ENCODE measurements at regions not wholly inside any gene's neighbourhood (a gene's known extent, or its start where the extent isn't known, plus 50 kb on each side); places are given as distances from the start of the nearest gene placed in this dataset.

GRCh38 chr10:10946801-10947200 lies 70.9 kb upstream of the CELF2 start:
- Mint-ChIP-seq H3K36me3 (no peaks in the 10 kb centered on the region), H3K27me3 (peaks cover 30% of the 10 kb centered on the region), H3K9me3 (peaks cover 0 to 6% (median 0%) of the 10 kb centered on the region in 7 donors), H3K27ac (no peak overlapping the region), H3K4me3 (no peak overlapping the region), H3K4me1 (no peaks in the 10 kb centered on the region)
- H3K36me3 ChIP-seq (ENCODE audit: control insufficient read depth, insufficient read depth, low read length) = no peaks in the 10 kb centered on the region
- H3K4me1 ChIP-seq (ENCODE audit: control insufficient read depth, insufficient read depth, low read length, poor library complexity, severe bottlenecking) = no peaks in the 10 kb centered on the region
- no peak overlapping the region for H3K4me3 ChIP-seq (ENCODE audit: low read depth, low read length)
- no peak overlapping the region for H3K27ac ChIP-seq (ENCODE audit: insufficient read depth, low read length, poor library complexity, severe bottlenecking)
- peaks cover 2% of the 10 kb centered on the region for H3K27me3 ChIP-seq (ENCODE audit: control insufficient read depth, insufficient read depth, low read length)
- no peak for DNase-seq
- no peaks in the 10 kb centered on the region for H3K9me3 ChIP-seq (ENCODE audit: control insufficient read depth in 2 of 2, low read length in 2 of 2)
- no peak for ATAC-seq (ENCODE audit: low read depth in 2 of 2)

GRCh38 chr10:10951675-10952074 lies 66.0 kb upstream of the CELF2 start:
- peaks cover 0 to 2% (median 0%) of the 10 kb centered on the region in 7 donors for H3K9me3 Mint-ChIP-seq
- peaks cover 31% of the 10 kb centered on the region for H3K27me3 Mint-ChIP-seq

GRCh38 chr10:10952800-10953199 lies 64.9 kb upstream of the CELF2 start:
- Histone ChIP-seq H3K9me3 (ENCODE audit: control insufficient read depth in 2 of 2, low read length in 2 of 2) (no peaks in the 10 kb centered on the region), H3K27me3 (ENCODE audit: control insufficient read depth, insufficient read depth, low read length) (peaks cover 7% of the 10 kb centered on the region), H3K4me3 (ENCODE audit: low read depth, low read length) (no peak overlapping the region), H3K27ac (ENCODE audit: insufficient read depth, low read length, poor library complexity, severe bottlenecking) (no peak overlapping the region), H3K36me3 (ENCODE audit: control insufficient read depth, insufficient read depth, low read length) (no peaks in the 10 kb centered on the region), H3K4me1 (ENCODE audit: control insufficient read depth, insufficient read depth, low read length, poor library complexity, severe bottlenecking) (no peaks in the 10 kb centered on the region)
- Mint-ChIP-seq H3K4me1 (no peaks in the 10 kb centered on the region), H3K9me3 (no peaks in the 10 kb centered on the region), H3K27me3 (peaks cover 28% of the 10 kb centered on the region), H3K36me3 (no peaks in the 10 kb centered on the region), H3K4me3 (no peak overlapping the region), H3K27ac (no peak overlapping the region)
- DNase-seq = no peak
- no peak for ATAC-seq (ENCODE audit: low read depth in 2 of 2)

More at GRCh38 chr10:10951675-10952074, 66.0 kb upstream of the CELF2 start:
- Mint-ChIP-seq H3K4me3 (no peak overlapping the region), H3K27ac (no peak overlapping the region), H3K4me1 (no peaks in the 10 kb centered on the region), H3K36me3 (no peaks in the 10 kb centered on the region)
- no peaks in the 10 kb centered on the region for H3K4me1 ChIP-seq (ENCODE audit: control insufficient read depth, insufficient read depth, low read length, poor library complexity, severe bottlenecking)
- ATAC-seq (ENCODE audit: low read depth in 2 of 2) (no peak), DNase-seq (no peak)
- H3K9me3 ChIP-seq (ENCODE audit: control insufficient read depth in 2 of 2, low read length in 2 of 2) = no peaks in the 10 kb centered on the region
- H3K27me3 ChIP-seq (ENCODE audit: control insufficient read depth, insufficient read depth, low read length) = peaks cover 7% of the 10 kb centered on the region
- no peak overlapping the region for H3K27ac ChIP-seq (ENCODE audit: insufficient read depth, low read length, poor library complexity, severe bottlenecking)
- no peaks in the 10 kb centered on the region for H3K36me3 ChIP-seq (ENCODE audit: control insufficient read depth, insufficient read depth, low read length)
- no peak overlapping the region for H3K4me3 ChIP-seq (ENCODE audit: low read depth, low read length)

DNA sequence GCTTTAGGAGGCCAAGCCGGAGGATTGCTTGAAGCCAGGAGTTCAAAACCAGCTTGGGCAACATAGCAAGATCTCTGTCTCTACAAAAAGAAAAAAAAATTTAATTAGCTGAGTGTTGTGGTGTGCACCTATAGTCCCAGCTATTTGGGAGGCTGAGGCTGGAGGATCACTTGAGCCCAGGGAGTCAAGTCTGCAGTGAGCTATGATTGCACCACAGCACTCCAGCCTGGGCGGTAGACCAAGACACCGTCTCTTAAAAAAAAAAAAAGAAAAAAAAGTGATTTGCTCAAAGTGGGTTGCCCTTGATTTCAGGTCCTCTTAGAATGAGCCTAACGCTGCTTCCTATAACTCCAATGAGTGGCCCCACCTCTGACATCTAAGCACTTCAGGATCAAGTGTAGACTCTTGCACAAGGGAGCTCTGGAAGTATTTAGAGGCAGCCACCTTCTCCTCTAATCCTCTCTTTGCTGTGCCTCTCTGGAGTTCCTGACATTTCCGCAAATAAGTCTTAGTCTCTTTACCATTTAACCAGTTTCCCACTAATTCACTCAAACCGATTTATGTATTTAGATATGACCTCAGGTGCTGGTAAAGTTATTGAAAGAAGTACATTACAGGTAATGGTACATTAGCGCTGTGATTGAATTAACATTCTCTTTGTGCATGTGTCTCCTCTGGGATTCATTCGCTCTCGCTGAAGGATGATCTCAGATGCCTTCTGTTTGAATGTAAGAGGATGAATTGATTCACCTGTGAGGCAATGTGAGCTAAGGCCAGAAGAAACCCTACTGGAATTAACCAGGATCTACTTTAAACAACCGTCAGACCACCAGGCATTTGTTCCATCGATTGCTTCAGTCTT lies 60.8 kb upstream of the CELF2 start:
- H3K27me3 Mint-ChIP-seq = peaks cover 24% of the 10 kb centered on the region
- H3K27me3 ChIP-seq (ENCODE audit: control insufficient read depth, insufficient read depth, low read length) = peaks cover 5% of the 10 kb centered on the region
- H3K9me3 Mint-ChIP-seq = peaks cover 0 to 3% (median 0%) of the 10 kb centered on the region in 7 donors
- no peak overlapping the region for H3K27ac ChIP-seq (ENCODE audit: insufficient read depth, low read length, poor library complexity, severe bottlenecking)
- ATAC-seq (ENCODE audit: low read depth in 2 of 2) (no peak), DNase-seq (no peak)
- H3K4me1 ChIP-seq (ENCODE audit: control insufficient read depth, insufficient read depth, low read length, poor library complexity, severe bottlenecking) = no peaks in the 10 kb centered on the region
- no peaks in the 10 kb centered on the region for H3K36me3 ChIP-seq (ENCODE audit: control insufficient read depth, insufficient read depth, low read length)
- no peaks in the 10 kb centered on the region for H3K4me1 Mint-ChIP-seq
- H3K9me3 ChIP-seq (ENCODE audit: control insufficient read depth in 2 of 2, low read length in 2 of 2) = no peaks in the 10 kb centered on the region
- no peak overlapping the region for H3K27ac Mint-ChIP-seq
- H3K36me3 Mint-ChIP-seq = no peaks in the 10 kb centered on the region
- no peak overlapping the region for H3K4me3 ChIP-seq (ENCODE audit: low read depth, low read length)
- no peak overlapping the region for H3K4me3 Mint-ChIP-seq

DNA sequence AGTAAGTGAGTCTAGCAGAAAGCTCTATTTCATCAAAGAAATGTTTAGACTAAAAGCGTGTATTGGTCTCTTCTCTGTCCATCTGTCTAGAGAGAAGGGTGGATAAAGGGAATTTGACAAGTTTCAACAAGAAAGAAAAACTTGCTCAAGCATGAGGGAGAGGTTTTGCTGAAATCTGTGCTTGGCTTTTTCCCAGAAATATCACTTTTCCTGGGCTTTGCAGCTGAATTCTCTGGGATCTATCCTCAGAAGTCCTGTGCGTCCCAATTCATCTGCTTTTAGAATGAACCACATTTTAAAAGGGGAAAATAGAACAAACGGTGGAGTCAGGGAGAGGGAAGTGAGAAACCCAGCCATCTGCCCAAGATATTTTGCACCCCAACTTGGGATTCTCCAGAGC lies 59.6 kb upstream of the CELF2 start:
- ATAC-seq (ENCODE audit: low read depth in 2 of 2) = no peak
- peaks cover 18% of the 10 kb centered on the region for H3K27me3 Mint-ChIP-seq
- H3K27ac ChIP-seq (ENCODE audit: insufficient read depth, low read length, poor library complexity, severe bottlenecking) = no peak overlapping the region

DNA sequence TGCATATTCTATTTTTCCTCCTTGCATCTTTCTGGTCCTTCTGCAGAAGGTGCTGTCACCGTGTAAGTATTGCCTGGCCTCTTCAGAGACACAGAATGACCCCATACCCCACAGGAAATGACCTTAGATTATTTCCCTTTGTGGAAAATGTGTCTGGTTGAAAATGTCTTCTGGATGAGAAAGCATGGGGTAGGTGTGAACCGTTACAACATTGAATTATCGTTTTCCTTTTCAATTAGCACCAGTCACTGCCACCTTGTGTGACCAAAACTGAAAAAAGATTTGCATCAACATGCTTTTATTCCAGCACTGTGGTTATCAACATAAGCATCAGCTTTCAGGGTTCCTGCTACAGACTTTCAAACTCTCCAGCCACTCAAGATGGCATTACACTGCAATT lies 58.0 kb upstream of the CELF2 start:
- Mint-ChIP-seq H3K36me3 (no peaks in the 10 kb centered on the region), H3K4me3 (no peak overlapping the region), H3K27ac (no peak overlapping the region), H3K4me1 (no peaks in the 10 kb centered on the region), H3K9me3 (peaks cover 0 to 3% (median 0%) of the 10 kb centered on the region in 7 donors), H3K27me3 (peaks cover 15% of the 10 kb centered on the region)
- Histone ChIP-seq H3K36me3 (ENCODE audit: control insufficient read depth, insufficient read depth, low read length) (no peaks in the 10 kb centered on the region), H3K9me3 (ENCODE audit: control insufficient read depth in 2 of 2, low read length in 2 of 2) (no peaks in the 10 kb centered on the region), H3K27me3 (ENCODE audit: control insufficient read depth, insufficient read depth, low read length) (peaks cover 5% of the 10 kb centered on the region), H3K4me1 (ENCODE audit: control insufficient read depth, insufficient read depth, low read length, poor library complexity, severe bottlenecking) (no peaks in the 10 kb centered on the region), H3K27ac (ENCODE audit: insufficient read depth, low read length, poor library complexity, severe bottlenecking) (no peak overlapping the region), H3K4me3 (ENCODE audit: low read depth, low read length) (no peak overlapping the region)
- ATAC-seq (ENCODE audit: low read depth in 2 of 2) (no peak), DNase-seq (no peak)

More for the DNA sequence above, 59.6 kb upstream of the CELF2 start:
- Histone ChIP-seq H3K9me3 (ENCODE audit: control insufficient read depth in 2 of 2, low read length in 2 of 2) (no peaks in the 10 kb centered on the region), H3K4me1 (ENCODE audit: control insufficient read depth, insufficient read depth, low read length, poor library complexity, severe bottlenecking) (no peaks in the 10 kb centered on the region), H3K36me3 (ENCODE audit: control insufficient read depth, insufficient read depth, low read length) (no peaks in the 10 kb centered on the region), H3K27me3 (ENCODE audit: control insufficient read depth, insufficient read depth, low read length) (peaks cover 5% of the 10 kb centered on the region), H3K4me3 (ENCODE audit: low read depth, low read length) (no peak overlapping the region)
- peaks cover 0 to 3% (median 0%) of the 10 kb centered on the region in 7 donors for H3K9me3 Mint-ChIP-seq
- H3K36me3 Mint-ChIP-seq = no peaks in the 10 kb centered on the region
- no peak overlapping the region for H3K4me3 Mint-ChIP-seq
- H3K4me1 Mint-ChIP-seq = no peaks in the 10 kb centered on the region
- no peak for DNase-seq
- no peak overlapping the region for H3K27ac Mint-ChIP-seq

DNA sequence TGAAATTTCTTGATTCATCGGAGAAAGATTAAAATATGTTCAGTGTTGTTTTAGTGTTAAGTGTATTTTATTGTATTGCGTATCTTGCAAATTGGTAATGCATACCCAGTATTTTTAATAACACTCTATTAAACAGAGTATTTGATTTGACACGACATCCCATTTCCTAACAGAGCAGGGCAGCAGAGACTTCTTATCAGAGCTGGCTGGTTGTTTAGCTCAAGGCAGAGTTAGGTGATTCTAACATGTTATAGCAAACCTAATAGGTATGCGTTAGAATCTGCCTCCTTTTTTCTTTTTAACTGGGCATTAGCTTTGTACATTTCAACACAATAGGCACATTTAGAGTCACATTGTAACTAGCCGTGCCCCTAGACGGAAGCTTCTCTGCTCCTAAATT lies 57.1 kb upstream of the CELF2 start:
- H3K27ac Mint-ChIP-seq = peak overlapping the region in 1 of 3 donors; percentile 68
- H3K27me3 Mint-ChIP-seq = peaks cover 15% of the 10 kb centered on the region
- H3K4me1 Mint-ChIP-seq = no peaks in the 10 kb centered on the region
- Histone ChIP-seq H3K4me3 (ENCODE audit: low read depth, low read length) (no peak overlapping the region), H3K9me3 (ENCODE audit: control insufficient read depth in 2 of 2, low read length in 2 of 2) (no peaks in the 10 kb centered on the region), H3K27ac (ENCODE audit: insufficient read depth, low read length, poor library complexity, severe bottlenecking) (no peak overlapping the region), H3K4me1 (ENCODE audit: control insufficient read depth, insufficient read depth, low read length, poor library complexity, severe bottlenecking) (no peaks in the 10 kb centered on the region), H3K27me3 (ENCODE audit: control insufficient read depth, insufficient read depth, low read length) (peaks cover under 1% of the 10 kb centered on the region), H3K36me3 (ENCODE audit: control insufficient read depth, insufficient read depth, low read length) (no peaks in the 10 kb centered on the region)
- ATAC-seq (ENCODE audit: low read depth in 2 of 2) (no peak), DNase-seq (no peak)
- H3K36me3 Mint-ChIP-seq = no peaks in the 10 kb centered on the region
- H3K9me3 Mint-ChIP-seq = peaks cover 0 to 3% (median 0%) of the 10 kb centered on the region in 7 donors
- no peak overlapping the region for H3K4me3 Mint-ChIP-seq

GRCh38 chr10:10961072-10961471 lies 56.6 kb upstream of the CELF2 start:
- H3K36me3 Mint-ChIP-seq = no peaks in the 10 kb centered on the region
- H3K4me1 Mint-ChIP-seq = no peaks in the 10 kb centered on the region
- no peak for ATAC-seq (ENCODE audit: low read depth in 2 of 2)
- Histone ChIP-seq H3K36me3 (ENCODE audit: control insufficient read depth, insufficient read depth, low read length) (no peaks in the 10 kb centered on the region), H3K4me3 (ENCODE audit: low read depth, low read length) (no peak overlapping the region), H3K27ac (ENCODE audit: insufficient read depth, low read length, poor library complexity, severe bottlenecking) (no peak overlapping the region), H3K27me3 (ENCODE audit: control insufficient read depth, insufficient read depth, low read length) (no peaks in the 10 kb centered on the region), H3K4me1 (ENCODE audit: control insufficient read depth, insufficient read depth, low read length, poor library complexity, severe bottlenecking) (no peaks in the 10 kb centered on the region), H3K9me3 (ENCODE audit: control insufficient read depth in 2 of 2, low read length in 2 of 2) (no peaks in the 10 kb centered on the region)
- H3K27ac Mint-ChIP-seq = no peak overlapping the region
- DNase-seq = no peak
- peaks cover 0 to 3% (median 0%) of the 10 kb centered on the region in 7 donors for H3K9me3 Mint-ChIP-seq
- no peak overlapping the region for H3K4me3 Mint-ChIP-seq
- H3K27me3 Mint-ChIP-seq = peaks cover 18% of the 10 kb centered on the region
